Activated T-helper 1 cell treated with anti-CD3 and anti-CD28 coated beads, Interleukin-12 subunit alpha, Interleukin-12 subunit beta, Interleukin-2, Interleukin-4 antibody, amounts not matched to agents 30 ng/mL and 10 ng/mL and 1 ng/mL, durations not matched to agents 14 hours and 24 hours and 36 hours (primary cell): ENCODE measurements at regions not wholly inside any gene's neighbourhood (a gene's known extent, or its start where the extent isn't known, plus 50 kb on each side); places are given as distances from the start of the nearest gene placed in this dataset.

Experiments
- DNase-seq: peaks from one replicate; pipeline ENCODE4 v3.0.0; 2021; ENCODE audit warnings: low spot score
- H3K27ac Mint-ChIP-seq: one replicate; pipeline ENCODE4 v1.8.0; 2021; ENCODE audit warnings: mild to moderate bottlenecking, mixed read lengths
- H3K27me3 Mint-ChIP-seq: one replicate; pipeline ENCODE4 v1.8.0; 2022; ENCODE audit warnings: mild to moderate bottlenecking, moderate library complexity, mixed read lengths; ENCODE audit not compliant: insufficient read depth
- H3K36me3 Mint-ChIP-seq: one replicate; pipeline ENCODE4 v1.8.0; 2021; ENCODE audit warnings: low read depth, mixed read lengths
- H3K4me1 Mint-ChIP-seq: one replicate; pipeline ENCODE4 v1.8.0; 2021; ENCODE audit warnings: low read depth, mixed read lengths
- H3K4me3 Mint-ChIP-seq: one replicate; pipeline ENCODE4 v1.8.0; 2021; ENCODE audit warnings: mild to moderate bottlenecking, moderate library complexity, mixed read lengths
- H3K9me3 Mint-ChIP-seq: one replicate; pipeline ENCODE4 v1.8.0; 2021; ENCODE audit warnings: mixed read lengths
- intact Hi-C: fragments of 100-400 bp; cut with micrococcal nuclease; formaldehyde crosslinking; loops from one replicate; pipeline ENCODE4 v1.15.1; 2024

- Mint-ChIP-seq H3K4me3 (no peak overlapping the region), H3K27me3 (no peaks in the 10 kb centered on the region), H3K27ac (no peak overlapping the region), H3K9me3 (peaks cover 3% of the 10 kb centered on the region), H3K4me1 (no peaks in the 10 kb centered on the region), H3K36me3 (no peaks in the 10 kb centered on the region)
- intact Hi-C loops = no loop called here
- DNase-seq = no peak
These were observed 479.7 kb downstream of the TBC1D32 start for GRCh38 chr6:120854583-120854982.

GRCh38 chr6:120853489-120853888 is 480.8 kb downstream of the TBC1D32 start:
- Mint-ChIP-seq H3K4me3 (no peak overlapping the region), H3K4me1 (no peaks in the 10 kb centered on the region), H3K36me3 (no peaks in the 10 kb centered on the region), H3K27me3 (no peaks in the 10 kb centered on the region), H3K9me3 (peaks cover 3% of the 10 kb centered on the region), H3K27ac (no peak overlapping the region)
- intact Hi-C loops = no loop called here
- no peak for DNase-seq

GRCh38 chr6:120852293-120852849 is 481.9 kb downstream of the TBC1D32 start:
- Mint-ChIP-seq H3K36me3 (no peaks in the 10 kb centered on the region), H3K27ac (no peak overlapping the region), H3K27me3 (no peaks in the 10 kb centered on the region), H3K9me3 (no peaks in the 10 kb centered on the region), H3K4me3 (no peak overlapping the region), H3K4me1 (no peaks in the 10 kb centered on the region)
- DNase-seq = no peak
- intact Hi-C loops = no loop called here

GRCh38 chr6:120826253-120826652 is 508.0 kb downstream of the TBC1D32 start:
- no peaks in the 10 kb centered on the region for H3K27me3 Mint-ChIP-seq

GRCh38 chr6:120816794-120817193 is 517.5 kb downstream of the TBC1D32 start:
- DNase-seq = no peak
- Mint-ChIP-seq H3K9me3 (peaks cover 4% of the 10 kb centered on the region), H3K4me1 (no peaks in the 10 kb centered on the region), H3K27me3 (no peaks in the 10 kb centered on the region), H3K27ac (no peak overlapping the region), H3K4me3 (no peak overlapping the region), H3K36me3 (no peaks in the 10 kb centered on the region)
- intact Hi-C loops = no loop called here

More at GRCh38 chr6:120826253-120826652, 508.0 kb downstream of the TBC1D32 start:
- DNase-seq = no peak
- no peaks in the 10 kb centered on the region for H3K9me3 Mint-ChIP-seq
- H3K4me3 Mint-ChIP-seq = no peak overlapping the region
- no peaks in the 10 kb centered on the region for H3K36me3 Mint-ChIP-seq
- no peak overlapping the region for H3K27ac Mint-ChIP-seq
- intact Hi-C loops = loop anchor here (2.0 kb wide), 1 partner anchor 1083 kb away; no protein-coding TSS in a partner anchor
- no peaks in the 10 kb centered on the region for H3K4me1 Mint-ChIP-seq

- intact Hi-C loops = no loop called here
- H3K4me3 Mint-ChIP-seq = no peak overlapping the region
These were observed 529.0 kb downstream of the TBC1D32 start for GRCh38 chr6:120805276-120805675.

GRCh38 chr6:120804612-120805011 is 529.7 kb downstream of the TBC1D32 start:
- DNase-seq = no peak
- Mint-ChIP-seq H3K4me3 (no peak overlapping the region), H3K36me3 (no peaks in the 10 kb centered on the region), H3K27ac (no peak overlapping the region), H3K9me3 (no peaks in the 10 kb centered on the region), H3K4me1 (no peaks in the 10 kb centered on the region), H3K27me3 (no peaks in the 10 kb centered on the region)
- intact Hi-C loops = no loop called here

More at GRCh38 chr6:120805276-120805675, 529.0 kb downstream of the TBC1D32 start:
- Mint-ChIP-seq H3K9me3 (no peaks in the 10 kb centered on the region), H3K4me1 (no peaks in the 10 kb centered on the region), H3K27ac (no peak overlapping the region), H3K36me3 (no peaks in the 10 kb centered on the region), H3K27me3 (no peaks in the 10 kb centered on the region)
- no peak for DNase-seq

GRCh38 chr6:120786682-120787081 is 547.6 kb downstream of the TBC1D32 start:
- no peak for DNase-seq
- intact Hi-C loops = no loop called here
- Mint-ChIP-seq H3K27me3 (no peaks in the 10 kb centered on the region), H3K9me3 (no peaks in the 10 kb centered on the region), H3K27ac (no peak overlapping the region), H3K36me3 (no peaks in the 10 kb centered on the region), H3K4me3 (no peak overlapping the region), H3K4me1 (no peaks in the 10 kb centered on the region)

- no peak overlapping the region for H3K27ac Mint-ChIP-seq
- H3K4me3 Mint-ChIP-seq = no peak overlapping the region
- H3K4me1 Mint-ChIP-seq = no peaks in the 10 kb centered on the region
- H3K9me3 Mint-ChIP-seq = no peaks in the 10 kb centered on the region
- no peak for DNase-seq
- no peaks in the 10 kb centered on the region for H3K27me3 Mint-ChIP-seq
- intact Hi-C loops = no loop called here
- H3K36me3 Mint-ChIP-seq = no peaks in the 10 kb centered on the region
These were observed 548.0 kb downstream of the TBC1D32 start for GRCh38 chr6:120786256-120786655.

GRCh38 chr6:120785459-120786086 is 548.7 kb downstream of the TBC1D32 start:
- no peak for DNase-seq
- no peak overlapping the region for H3K27ac Mint-ChIP-seq
- H3K4me3 Mint-ChIP-seq = no peak overlapping the region
- no peaks in the 10 kb centered on the region for H3K27me3 Mint-ChIP-seq
- H3K36me3 Mint-ChIP-seq = no peaks in the 10 kb centered on the region
- intact Hi-C loops = no loop called here
- H3K4me1 Mint-ChIP-seq = no peaks in the 10 kb centered on the region
- no peaks in the 10 kb centered on the region for H3K9me3 Mint-ChIP-seq

GRCh38 chr6:120779441-120779840 is 554.8 kb downstream of the TBC1D32 start:
- H3K4me1 Mint-ChIP-seq = no peaks in the 10 kb centered on the region
- no peaks in the 10 kb centered on the region for H3K9me3 Mint-ChIP-seq
- intact Hi-C loops = no loop called here
- no peak overlapping the region for H3K27ac Mint-ChIP-seq
- no peaks in the 10 kb centered on the region for H3K27me3 Mint-ChIP-seq
- no peak for DNase-seq
- no peaks in the 10 kb centered on the region for H3K36me3 Mint-ChIP-seq
- H3K4me3 Mint-ChIP-seq = no peak overlapping the region

GRCh38 chr6:120775698-120776097 is 558.6 kb downstream of the TBC1D32 start:
- Mint-ChIP-seq H3K4me1 (no peaks in the 10 kb centered on the region), H3K4me3 (no peak overlapping the region), H3K27me3 (no peaks in the 10 kb centered on the region), H3K36me3 (no peaks in the 10 kb centered on the region), H3K9me3 (no peaks in the 10 kb centered on the region), H3K27ac (no peak overlapping the region)
- DNase-seq = no peak
- intact Hi-C loops = no loop called here

GRCh38 chr6:120774275-120774674 is 560.0 kb downstream of the TBC1D32 start:
- no peaks in the 10 kb centered on the region for H3K36me3 Mint-ChIP-seq
- H3K4me1 Mint-ChIP-seq = no peaks in the 10 kb centered on the region
- DNase-seq = no peak
- intact Hi-C loops = no loop called here
- no peak overlapping the region for H3K27ac Mint-ChIP-seq
- no peak overlapping the region for H3K4me3 Mint-ChIP-seq
- no peaks in the 10 kb centered on the region for H3K27me3 Mint-ChIP-seq
- no peaks in the 10 kb centered on the region for H3K9me3 Mint-ChIP-seq

GRCh38 chr6:120771019-120771418 is 563.3 kb downstream of the TBC1D32 start:
- H3K4me1 Mint-ChIP-seq = no peaks in the 10 kb centered on the region
- no peaks in the 10 kb centered on the region for H3K9me3 Mint-ChIP-seq
- H3K4me3 Mint-ChIP-seq = no peak overlapping the region
- DNase-seq = no peak
- H3K27ac Mint-ChIP-seq = no peak overlapping the region
- H3K36me3 Mint-ChIP-seq = no peaks in the 10 kb centered on the region
- no peaks in the 10 kb centered on the region for H3K27me3 Mint-ChIP-seq
- intact Hi-C loops = no loop called here
